Trophoblast cell (in vitro differentiated cells and primary cell): ENCODE measurements at regions not wholly inside any gene's neighbourhood (a gene's known extent, or its start where the extent isn't known, plus 50 kb on each side); places are given as distances from the start of the nearest gene placed in this dataset.
A peak's percentile ranks its signal among the peaks of the same experiment; 100 is the strongest.

ENCODE experiments used
- DNase-seq, 2 donors: peaks; one replicate each; pipeline ENCODE4 v3.0.0-alpha.2; 2016
- H2AFZ ChIP-seq: 2 replicates; pipeline ENCODE4 v1.6.1; 2013; ENCODE audit warnings: low read length, moderate library complexity, mild to moderate bottlenecking; ENCODE audit not compliant: insufficient read depth, poor library complexity
- H2AK5ac ChIP-seq: 2 replicates; pipeline ENCODE4 v1.6.1; 2013; ENCODE audit warnings: mild to moderate bottlenecking, low read length
- H2BK120ac ChIP-seq: 2 replicates; pipeline ENCODE4 v1.6.1; 2013; ENCODE audit warnings: low read length, mild to moderate bottlenecking, moderate library complexity; ENCODE audit not compliant: insufficient read depth, poor library complexity
- H2BK12ac ChIP-seq: 2 replicates; pipeline ENCODE4 v1.6.1; 2013; ENCODE audit warnings: mild to moderate bottlenecking, low read length, moderate library complexity
- H2BK5ac ChIP-seq: 2 replicates; pipeline ENCODE4 v1.6.1; 2013; ENCODE audit warnings: low read length, low read depth, moderate library complexity, mild to moderate bottlenecking; ENCODE audit not compliant: poor library complexity
- H3K14ac ChIP-seq: 2 replicates; pipeline ENCODE4 v1.6.1; 2013; ENCODE audit warnings: mild to moderate bottlenecking, low read length
- H3K18ac ChIP-seq: 2 replicates; pipeline ENCODE4 v1.6.1; 2013; ENCODE audit warnings: mild to moderate bottlenecking, low read length
- H3K23ac ChIP-seq: 2 replicates; pipeline ENCODE4 v1.6.1; 2013; ENCODE audit warnings: low read length
- H3K27ac ChIP-seq: 2 replicates; pipeline ENCODE4 v1.5.1; 2013; ENCODE audit warnings: low read depth, mild to moderate bottlenecking, inconsistent platforms, low read length, moderate library complexity
- H3K27me3 ChIP-seq: 2 replicates; pipeline ENCODE4 v1.6.1; 2013; ENCODE audit warnings: inconsistent platforms, mild to moderate bottlenecking, low read length, moderate library complexity; ENCODE audit not compliant: insufficient read depth
- H3K36me3 ChIP-seq, 2 experiments: 1 replicate in 1 of 2; 2 replicates in 1 of 2; pipeline ENCODE4 v1.6.1; 2013; ENCODE audit warnings: low read length in 2 of 2, mild to moderate bottlenecking in 2 of 2, moderate library complexity in 1 of 2; ENCODE audit not compliant: insufficient read depth in 2 of 2, control insufficient read depth in 1 of 2
- H3K4ac ChIP-seq: 2 replicates; pipeline ENCODE4 v1.6.1; 2013; ENCODE audit warnings: low read depth, mild to moderate bottlenecking, low read length, moderate library complexity
- H3K4me1 ChIP-seq, 2 experiments: 1 replicate in 1 of 2; 2 replicates in 1 of 2; pipeline ENCODE4 v1.6.1; 2013; ENCODE audit warnings: low read length in 2 of 2, mild to moderate bottlenecking in 2 of 2, moderate library complexity in 1 of 2; ENCODE audit not compliant: insufficient read depth in 2 of 2, control insufficient read depth in 1 of 2
- H3K4me2 ChIP-seq: 2 replicates; pipeline ENCODE4 v1.6.1; 2013; ENCODE audit warnings: inconsistent platforms, mild to moderate bottlenecking, low read length, moderate library complexity
- H3K4me3 ChIP-seq: 2 replicates; pipeline ENCODE4 v1.5.1; 2013; ENCODE audit warnings: mild to moderate bottlenecking, low read depth, low read length, inconsistent platforms
- H3K79me1 ChIP-seq: one replicate; pipeline ENCODE4 v1.6.1; 2013; ENCODE audit warnings: low read length
- H3K79me2 ChIP-seq: 2 replicates; pipeline ENCODE4 v1.6.1; 2013; ENCODE audit warnings: low read length, mild to moderate bottlenecking; ENCODE audit not compliant: control insufficient read depth, insufficient read depth, poor library complexity
- H3K9ac ChIP-seq: 2 replicates; pipeline ENCODE4 v1.6.1; 2013; ENCODE audit warnings: mild to moderate bottlenecking, low read length
- H3K9me3 ChIP-seq: 2 replicates; pipeline ENCODE4 v1.6.1; 2013; ENCODE audit warnings: low read depth, mild to moderate bottlenecking, control low read depth, inconsistent platforms, low read length; ENCODE audit not compliant: insufficient read depth
- H4K12ac ChIP-seq: 2 replicates; pipeline ENCODE4 v1.6.1; 2013; ENCODE audit warnings: low read depth, mild to moderate bottlenecking, low read length, moderate library complexity
- H4K8ac ChIP-seq: 2 replicates; pipeline ENCODE4 v1.6.1; 2013; ENCODE audit warnings: low read depth, mild to moderate bottlenecking, low read length, moderate library complexity
- H4K91ac ChIP-seq: one replicate; pipeline ENCODE4 v1.6.1; 2013; ENCODE audit warnings: low read depth, mild to moderate bottlenecking, low read length, moderate library complexity
- WGBS: extraction: QIAGEN DNeasy Blood & Tissue Kit; methylation state at CpG from one replicate; pipeline ENCODE4 v1.1.7; 2013; ENCODE audit warnings: missing lambda C conversion rate; ENCODE audit not compliant: insufficient read length, insufficient coverage; ENCODE audit errors: extremely low coverage; 5-methylcytosine and 5-hydroxymethylcytosine counted together

DNA sequence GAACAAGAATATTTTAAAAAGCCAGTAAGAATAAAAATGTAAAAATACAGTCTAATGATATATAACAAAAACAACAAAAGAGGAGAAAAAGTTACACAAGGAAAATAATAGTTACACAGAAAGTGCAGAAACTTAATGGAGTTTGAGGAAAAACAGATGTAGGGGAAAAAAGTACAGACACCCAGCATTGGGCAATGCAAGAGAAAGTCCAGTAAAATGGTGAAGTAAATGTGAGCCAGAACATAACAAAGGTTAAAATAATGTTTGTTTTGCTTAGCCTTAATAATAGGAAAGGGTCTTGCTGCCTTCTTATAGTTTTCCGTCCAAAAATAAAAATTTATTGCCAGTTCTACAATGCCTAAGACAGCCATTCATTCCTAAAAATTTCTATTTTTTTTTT lies 364.2 kb downstream of the NNT start:
- WGBS = no CpG with 5 or more reads among the region's 1 CpG
- no peak overlapping the region for H2BK5ac ChIP-seq
- H2AFZ ChIP-seq = no peak overlapping the region
- H3K14ac ChIP-seq = no peak overlapping the region
- no peak overlapping the region for H2AK5ac ChIP-seq
- H3K18ac ChIP-seq = no peak overlapping the region
- H2BK120ac ChIP-seq = no peak overlapping the region
- H3K36me3 ChIP-seq = no peaks in the 10 kb centered on the region
- no peak overlapping the region for H3K4me3 ChIP-seq
- no peak overlapping the region for H3K4me2 ChIP-seq
- H2BK12ac ChIP-seq = no peak overlapping the region
- H3K79me2 ChIP-seq = no peaks in the 10 kb centered on the region
- no peak for DNase-seq
- H3K79me1 ChIP-seq = no peaks in the 10 kb centered on the region
- no peak overlapping the region for H3K9ac ChIP-seq
- no peak overlapping the region for H3K27ac ChIP-seq
- no peak overlapping the region for H4K8ac ChIP-seq
- no peak overlapping the region for H3K4ac ChIP-seq
- H3K27me3 ChIP-seq = no peaks in the 10 kb centered on the region
- no peak overlapping the region for H4K12ac ChIP-seq
- H3K23ac ChIP-seq = no peak overlapping the region
- H3K4me1 ChIP-seq = no peaks in the 10 kb centered on the region
- no peaks in the 10 kb centered on the region for H3K9me3 ChIP-seq
- H4K91ac ChIP-seq = no peak overlapping the region

- no peak overlapping the region for H4K91ac ChIP-seq
- H3K4ac ChIP-seq = no peak overlapping the region
- H3K27ac ChIP-seq = no peak overlapping the region
- H3K9me3 ChIP-seq = no peaks in the 10 kb centered on the region
- no peak overlapping the region for H3K14ac ChIP-seq
- no peak overlapping the region for H3K18ac ChIP-seq
- H3K27me3 ChIP-seq = no peaks in the 10 kb centered on the region
- H2AK5ac ChIP-seq = no peak overlapping the region
- H3K4me1 ChIP-seq = no peaks in the 10 kb centered on the region
- no peak overlapping the region for H2BK12ac ChIP-seq
- no peak overlapping the region for H4K8ac ChIP-seq
- H3K4me2 ChIP-seq = no peak overlapping the region
- no peak for DNase-seq
- WGBS = no CpG with 5 or more reads among the region's 2 CpGs
- H3K79me1 ChIP-seq = no peaks in the 10 kb centered on the region
- H2BK120ac ChIP-seq = no peak overlapping the region
- H4K12ac ChIP-seq = no peak overlapping the region
- no peak overlapping the region for H2AFZ ChIP-seq
- H3K36me3 ChIP-seq = no peaks in the 10 kb centered on the region
- H3K79me2 ChIP-seq = no peaks in the 10 kb centered on the region
- H3K9ac ChIP-seq = no peak overlapping the region
- H2BK5ac ChIP-seq = no peak overlapping the region
- H3K23ac ChIP-seq = no peak overlapping the region
- no peak overlapping the region for H3K4me3 ChIP-seq
Observed at GRCh38 chr5:43959144-43959543, 356.2 kb downstream of the NNT start.

GRCh38 chr5:43947935-43948334 lies 345.0 kb downstream of the NNT start:
- H3K9ac ChIP-seq = no peak overlapping the region
- no peak overlapping the region for H4K12ac ChIP-seq
- no peak overlapping the region for H3K4ac ChIP-seq
- no CpG with 5 or more reads among the region's 2 CpGs for WGBS
- H2AFZ ChIP-seq = no peak overlapping the region
- H3K14ac ChIP-seq = no peak overlapping the region
- H3K27ac ChIP-seq = no peak overlapping the region
- no peaks in the 10 kb centered on the region for H3K36me3 ChIP-seq
- no peak overlapping the region for H2BK12ac ChIP-seq
- peaks cover 6% of the 10 kb centered on the region for H3K9me3 ChIP-seq
- no peak overlapping the region for H4K8ac ChIP-seq
- no peak overlapping the region for H2BK120ac ChIP-seq
- no peak overlapping the region for H4K91ac ChIP-seq
- DNase-seq = peak in 1 of 2 donors; percentile 29
- H3K79me1 ChIP-seq = no peaks in the 10 kb centered on the region
- H3K79me2 ChIP-seq = no peaks in the 10 kb centered on the region
- H3K4me3 ChIP-seq = no peak overlapping the region
- no peak overlapping the region for H3K4me2 ChIP-seq
- no peak overlapping the region for H2BK5ac ChIP-seq
- H3K27me3 ChIP-seq = no peaks in the 10 kb centered on the region
- no peak overlapping the region for H3K23ac ChIP-seq
- no peak overlapping the region for H2AK5ac ChIP-seq
- no peak overlapping the region for H3K18ac ChIP-seq
- no peaks in the 10 kb centered on the region for H3K4me1 ChIP-seq

DNA sequence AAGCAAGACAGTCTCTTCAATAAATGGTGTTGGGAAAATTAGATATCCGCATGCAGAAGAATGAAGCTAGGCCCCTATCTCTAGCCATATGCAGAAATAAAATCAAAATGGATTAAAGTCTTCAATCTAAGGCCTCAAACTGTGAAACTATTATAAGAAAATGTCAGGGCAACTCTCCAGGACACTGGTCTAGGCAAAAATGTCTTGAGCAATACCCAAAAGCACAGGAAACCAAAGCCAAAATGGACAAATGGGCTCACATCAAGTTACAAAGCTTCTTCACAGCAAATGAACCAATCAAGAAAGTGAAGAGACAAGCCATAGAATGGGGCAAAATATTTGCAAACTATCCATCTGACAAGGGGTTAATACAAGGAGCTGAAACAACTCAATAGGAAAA lies 338.8 kb downstream of the NNT start:
- H2AFZ ChIP-seq = no peak overlapping the region
- no peak overlapping the region for H3K23ac ChIP-seq
- no peaks in the 10 kb centered on the region for H3K36me3 ChIP-seq
- no peak overlapping the region for H4K8ac ChIP-seq
- H3K18ac ChIP-seq = no peak overlapping the region
- no peaks in the 10 kb centered on the region for H3K27me3 ChIP-seq
- H3K4me1 ChIP-seq = no peaks in the 10 kb centered on the region
- H2AK5ac ChIP-seq = no peak overlapping the region
- peaks cover 6% of the 10 kb centered on the region for H3K9me3 ChIP-seq
- H3K4ac ChIP-seq = no peak overlapping the region
- no peak overlapping the region for H2BK12ac ChIP-seq
- no peak overlapping the region for H3K4me2 ChIP-seq
- no peak for DNase-seq
- H3K14ac ChIP-seq = no peak overlapping the region
- H3K27ac ChIP-seq = no peak overlapping the region
- no peaks in the 10 kb centered on the region for H3K79me1 ChIP-seq
- H2BK5ac ChIP-seq = no peak overlapping the region
- H4K12ac ChIP-seq = no peak overlapping the region
- no peak overlapping the region for H3K4me3 ChIP-seq
- no peak overlapping the region for H4K91ac ChIP-seq
- no peak overlapping the region for H2BK120ac ChIP-seq
- no peak overlapping the region for H3K9ac ChIP-seq
- no peaks in the 10 kb centered on the region for H3K79me2 ChIP-seq
- WGBS = no CpG with 5 or more reads among the region's 1 CpG
